ENCODE measurements at regions not wholly inside any gene's neighbourhood (a gene's known extent, or its start where the extent isn't known, plus 50 kb on each side); places are given as distances from the start of the nearest gene placed in this dataset.

GRCh38 chr18:41538751-41539150 lies 416.3 kb upstream of the PIK3C3 start:
- TF ChIP-seq POLR2A (IDR thresholded peaks at IDR 0.05) (no peak), POLR2AphosphoS5 (IDR thresholded peaks at IDR 0.05) (no peak), EP300 (IDR thresholded peaks at IDR 0.05) (no peak)
- TF ChIP-seq, protein P1, sequence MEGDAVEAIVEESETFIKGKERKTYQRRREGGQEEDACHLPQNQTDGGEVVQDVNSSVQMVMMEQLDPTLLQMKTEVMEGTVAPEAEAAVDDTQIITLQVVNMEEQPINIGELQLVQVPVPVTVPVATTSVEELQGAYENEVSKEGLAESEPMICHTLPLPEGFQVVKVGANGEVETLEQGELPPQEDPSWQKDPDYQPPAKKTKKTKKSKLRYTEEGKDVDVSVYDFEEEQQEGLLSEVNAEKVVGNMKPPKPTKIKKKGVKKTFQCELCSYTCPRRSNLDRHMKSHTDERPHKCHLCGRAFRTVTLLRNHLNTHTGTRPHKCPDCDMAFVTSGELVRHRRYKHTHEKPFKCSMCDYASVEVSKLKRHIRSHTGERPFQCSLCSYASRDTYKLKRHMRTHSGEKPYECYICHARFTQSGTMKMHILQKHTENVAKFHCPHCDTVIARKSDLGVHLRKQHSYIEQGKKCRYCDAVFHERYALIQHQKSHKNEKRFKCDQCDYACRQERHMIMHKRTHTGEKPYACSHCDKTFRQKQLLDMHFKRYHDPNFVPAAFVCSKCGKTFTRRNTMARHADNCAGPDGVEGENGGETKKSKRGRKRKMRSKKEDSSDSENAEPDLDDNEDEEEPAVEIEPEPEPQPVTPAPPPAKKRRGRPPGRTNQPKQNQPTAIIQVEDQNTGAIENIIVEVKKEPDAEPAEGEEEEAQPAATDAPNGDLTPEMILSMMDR (IDR thresholded peaks at IDR 0.05): no peak
- 90 to 93% methylated on average over 2 of the region's 2 CpGs for WGBS, 2 donors
- H3K36me3 ChIP-seq: no peaks in the 10 kb centered on the region
- no peak for DNase-seq
- H3K9me3 ChIP-seq: no peaks in the 10 kb centered on the region
- intact Hi-C loops (cut with DNase I): no loop called here
- no peaks in the 10 kb centered on the region for H3K4me1 ChIP-seq
- H3K27ac ChIP-seq: no peak overlapping the region
- H3K4me3 ChIP-seq: no peak overlapping the region
- no peaks in the 10 kb centered on the region for H3K27me3 ChIP-seq

- H3K4me3 ChIP-seq: no peak overlapping the region
- no peaks in the 10 kb centered on the region for H3K9me3 ChIP-seq
- H3K36me3 ChIP-seq: no peaks in the 10 kb centered on the region
- no peak overlapping the region for H3K27ac ChIP-seq
- TF ChIP-seq POLR2AphosphoS5 (IDR thresholded peaks at IDR 0.05) (no peak), POLR2A (IDR thresholded peaks at IDR 0.05) (no peak), EP300 (IDR thresholded peaks at IDR 0.05) (no peak)
- TF ChIP-seq, protein P1 (IDR thresholded peaks at IDR 0.05): no peak
- no peak for DNase-seq
- H3K27me3 ChIP-seq: no peaks in the 10 kb centered on the region
- H3K4me1 ChIP-seq: no peaks in the 10 kb centered on the region
- WGBS, 2 donors: 56 to 59% methylated on average over 3 of the region's 3 CpGs
- intact Hi-C loops (cut with DNase I): no loop called here
Measured at GRCh38 chr18:41537666-41538065, 417.4 kb upstream of the PIK3C3 start.

DNA sequence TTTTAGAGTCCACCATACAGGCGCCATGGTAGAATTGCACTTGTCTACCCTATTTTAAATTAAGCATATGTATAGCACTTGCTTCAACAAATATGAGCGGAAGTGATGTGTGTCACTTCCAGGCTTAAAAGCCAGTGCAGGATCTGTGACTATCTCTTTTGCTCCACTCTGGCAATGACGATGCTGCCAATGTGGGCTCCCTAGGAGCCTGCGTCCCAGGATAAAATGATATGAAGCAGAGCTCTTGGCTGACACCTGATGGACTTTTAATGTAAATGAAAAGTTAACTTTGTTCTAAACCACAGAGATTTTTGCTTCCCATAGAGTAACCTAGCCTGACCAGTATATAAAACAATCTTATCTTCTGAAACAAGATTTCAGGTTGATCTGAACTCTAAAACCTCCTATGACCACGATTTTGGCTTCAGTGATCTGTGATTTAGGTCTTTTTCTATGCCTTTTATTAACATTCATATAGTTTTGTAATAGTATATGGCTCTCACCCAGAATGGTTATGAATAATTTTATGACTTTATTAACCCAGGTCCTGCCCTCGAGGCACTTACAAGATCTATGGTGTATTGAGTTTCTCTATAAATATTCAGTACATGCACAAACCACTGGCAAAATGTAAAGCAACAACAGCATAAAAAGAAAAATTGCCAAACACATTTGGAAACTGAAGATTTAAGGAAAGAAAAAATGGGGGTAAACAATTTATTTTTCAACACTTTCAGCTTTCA lies 422.5 kb upstream of the PIK3C3 start:
- H3K4me3 ChIP-seq: no peak overlapping the region
- H3K4me1 ChIP-seq: no peaks in the 10 kb centered on the region
- no peaks in the 10 kb centered on the region for H3K36me3 ChIP-seq
- no peaks in the 10 kb centered on the region for H3K27me3 ChIP-seq
- 56 to 68% methylated on average over 6 of the region's 6 CpGs for WGBS, 2 donors
- H3K9me3 ChIP-seq: no peaks in the 10 kb centered on the region
- DNase-seq: no peak
- intact Hi-C loops (cut with DNase I): no loop called here
- TF ChIP-seq EP300 (IDR thresholded peaks at IDR 0.05) (no peak), POLR2AphosphoS5 (IDR thresholded peaks at IDR 0.05) (no peak), POLR2A (IDR thresholded peaks at IDR 0.05) (no peak)
- TF ChIP-seq, protein P1 (IDR thresholded peaks at IDR 0.05): no peak
- no peak overlapping the region for H3K27ac ChIP-seq

DNA sequence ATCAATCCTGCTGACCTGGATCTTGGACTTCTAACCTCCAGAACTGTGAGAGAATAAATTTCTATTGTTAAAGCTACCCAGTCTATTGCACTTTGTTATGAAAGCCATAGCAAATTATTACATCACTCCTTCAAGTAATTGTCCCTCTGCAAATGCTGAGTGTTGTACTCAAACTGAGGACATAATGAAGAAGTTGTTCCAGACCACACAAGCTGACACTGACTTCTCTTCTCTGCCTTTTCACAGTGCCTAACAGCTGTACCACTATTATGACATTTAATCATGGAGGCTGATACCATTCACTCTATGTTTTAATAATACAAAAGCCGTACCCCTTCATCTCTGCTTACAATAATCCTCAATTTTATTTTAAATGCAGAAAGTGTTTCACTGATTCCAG lies 424.1 kb upstream of the PIK3C3 start:
- Histone ChIP-seq H3K9me3 (no peaks in the 10 kb centered on the region), H3K27ac (no peak overlapping the region), H3K36me3 (no peaks in the 10 kb centered on the region), H3K4me3 (no peak overlapping the region), H3K4me1 (no peaks in the 10 kb centered on the region), H3K27me3 (no peaks in the 10 kb centered on the region)
- 89 to 96% methylated on average over 1 of the region's 1 CpG for WGBS, 2 donors
- intact Hi-C loops (cut with DNase I): no loop called here
- TF ChIP-seq EP300 (IDR thresholded peaks at IDR 0.05) (no peak), POLR2AphosphoS5 (IDR thresholded peaks at IDR 0.05) (no peak), POLR2A (IDR thresholded peaks at IDR 0.05) (no peak)
- TF ChIP-seq, protein P1 (IDR thresholded peaks at IDR 0.05): no peak
- no peak for DNase-seq

DNA sequence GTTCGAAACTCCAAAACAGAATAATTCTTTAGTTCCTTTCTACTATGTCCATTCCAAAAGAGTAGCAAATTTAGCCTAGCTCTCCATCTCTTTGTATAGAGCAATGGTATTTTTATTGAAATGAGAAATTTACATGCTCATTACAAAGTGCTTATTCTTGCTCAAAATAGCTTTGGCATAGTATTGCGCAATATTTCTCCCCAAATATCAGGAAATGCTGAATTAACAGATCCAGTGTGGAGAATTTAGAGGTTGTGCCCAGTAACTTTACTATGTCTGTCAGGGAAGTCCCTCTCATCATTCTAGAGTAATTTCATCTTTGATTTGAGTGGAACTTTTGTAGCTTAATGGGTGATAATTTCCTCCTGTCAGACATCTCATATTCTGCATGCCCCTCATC lies 425.9 kb upstream of the PIK3C3 start:
- H3K9me3 ChIP-seq: no peaks in the 10 kb centered on the region
- intact Hi-C loops (cut with DNase I): no loop called here
- no peaks in the 10 kb centered on the region for H3K27me3 ChIP-seq
- no peaks in the 10 kb centered on the region for H3K36me3 ChIP-seq
- 94 to 96% methylated on average over 2 of the region's 2 CpGs for WGBS, 2 donors
- no peaks in the 10 kb centered on the region for H3K4me1 ChIP-seq
- TF ChIP-seq POLR2AphosphoS5 (IDR thresholded peaks at IDR 0.05): no peak
- TF ChIP-seq POLR2A (IDR thresholded peaks at IDR 0.05): no peak
- no peak for TF ChIP-seq EP300 (IDR thresholded peaks at IDR 0.05)
- TF ChIP-seq, protein P1 (IDR thresholded peaks at IDR 0.05): no peak
- H3K4me3 ChIP-seq: no peak overlapping the region
- no peak overlapping the region for H3K27ac ChIP-seq
- DNase-seq: no peak

All from sigmoid colon (tissue), 6 donors.